ENCODE measurements at regions not wholly inside any gene's neighbourhood (a gene's known extent, or its start where the extent isn't known, plus 50 kb on each side); places are given as distances from the start of the nearest gene placed in this dataset.

DNA sequence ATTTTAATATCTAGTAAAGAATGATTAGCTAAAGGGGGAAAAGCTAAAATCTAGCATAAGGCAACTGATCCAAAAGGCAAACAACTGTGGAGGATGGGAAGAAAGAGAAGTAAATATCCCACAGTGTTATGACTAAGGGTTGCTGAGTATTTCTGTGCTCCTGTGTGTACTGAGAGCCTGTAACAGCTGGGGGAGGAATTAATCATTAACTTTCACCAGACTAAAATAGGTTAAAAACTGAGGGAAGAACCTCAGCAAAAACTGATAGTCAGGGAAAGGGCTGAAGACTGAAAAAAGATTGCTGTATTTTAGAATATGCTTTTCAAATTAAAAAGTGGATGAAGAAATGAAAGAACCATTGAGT, 365.9 kb downstream of the CXXC4 start:
- TF ChIP-seq CSDC2 (CRISPR knock-in tag; IDR thresholded peaks at IDR 0.05) (no peak), ZFP3 (CRISPR knock-in tag; IDR thresholded peaks at IDR 0.05) (no peak), ZNF8 (CRISPR knock-in tag; IDR thresholded peaks at IDR 0.05) (no peak), ARNTL (CRISPR knock-in tag; IDR thresholded peaks at IDR 0.05; ENCODE audit: borderline replicate concordance, low read depth) (no peak), TOX (CRISPR knock-in tag; IDR thresholded peaks at IDR 0.05; ENCODE audit: borderline replicate concordance) (no peak), TCF4 (CRISPR knock-in tag; IDR thresholded peaks at IDR 0.05; ENCODE audit: borderline replicate concordance) (no peak)
- TF ChIP-seq, protein P1, sequence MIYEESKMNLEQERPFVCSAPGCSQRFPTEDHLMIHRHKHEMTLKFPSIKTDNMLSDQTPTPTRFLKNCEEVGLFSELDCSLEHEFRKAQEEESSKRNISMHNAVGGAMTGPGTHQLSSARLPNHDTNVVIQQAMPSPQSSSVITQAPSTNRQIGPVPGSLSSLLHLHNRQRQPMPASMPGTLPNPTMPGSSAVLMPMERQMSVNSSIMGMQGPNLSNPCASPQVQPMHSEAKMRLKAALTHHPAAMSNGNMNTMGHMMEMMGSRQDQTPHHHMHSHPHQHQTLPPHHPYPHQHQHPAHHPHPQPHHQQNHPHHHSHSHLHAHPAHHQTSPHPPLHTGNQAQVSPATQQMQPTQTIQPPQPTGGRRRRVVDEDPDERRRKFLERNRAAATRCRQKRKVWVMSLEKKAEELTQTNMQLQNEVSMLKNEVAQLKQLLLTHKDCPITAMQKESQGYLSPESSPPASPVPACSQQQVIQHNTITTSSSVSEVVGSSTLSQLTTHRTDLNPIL (CRISPR knock-in tag; IDR thresholded peaks at IDR 0.05; ENCODE audit: low read depth), result no peak
- TF ChIP-seq, protein P2, sequence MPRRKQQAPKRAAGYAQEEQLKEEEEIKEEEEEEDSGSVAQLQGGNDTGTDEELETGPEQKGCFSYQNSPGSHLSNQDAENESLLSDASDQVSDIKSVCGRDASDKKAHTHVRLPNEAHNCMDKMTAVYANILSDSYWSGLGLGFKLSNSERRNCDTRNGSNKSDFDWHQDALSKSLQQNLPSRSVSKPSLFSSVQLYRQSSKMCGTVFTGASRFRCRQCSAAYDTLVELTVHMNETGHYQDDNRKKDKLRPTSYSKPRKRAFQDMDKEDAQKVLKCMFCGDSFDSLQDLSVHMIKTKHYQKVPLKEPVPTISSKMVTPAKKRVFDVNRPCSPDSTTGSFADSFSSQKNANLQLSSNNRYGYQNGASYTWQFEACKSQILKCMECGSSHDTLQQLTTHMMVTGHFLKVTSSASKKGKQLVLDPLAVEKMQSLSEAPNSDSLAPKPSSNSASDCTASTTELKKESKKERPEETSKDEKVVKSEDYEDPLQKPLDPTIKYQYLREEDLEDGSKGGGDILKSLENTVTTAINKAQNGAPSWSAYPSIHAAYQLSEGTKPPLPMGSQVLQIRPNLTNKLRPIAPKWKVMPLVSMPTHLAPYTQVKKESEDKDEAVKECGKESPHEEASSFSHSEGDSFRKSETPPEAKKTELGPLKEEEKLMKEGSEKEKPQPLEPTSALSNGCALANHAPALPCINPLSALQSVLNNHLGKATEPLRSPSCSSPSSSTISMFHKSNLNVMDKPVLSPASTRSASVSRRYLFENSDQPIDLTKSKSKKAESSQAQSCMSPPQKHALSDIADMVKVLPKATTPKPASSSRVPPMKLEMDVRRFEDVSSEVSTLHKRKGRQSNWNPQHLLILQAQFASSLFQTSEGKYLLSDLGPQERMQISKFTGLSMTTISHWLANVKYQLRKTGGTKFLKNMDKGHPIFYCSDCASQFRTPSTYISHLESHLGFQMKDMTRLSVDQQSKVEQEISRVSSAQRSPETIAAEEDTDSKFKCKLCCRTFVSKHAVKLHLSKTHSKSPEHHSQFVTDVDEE (CRISPR knock-in tag; IDR thresholded peaks at IDR 0.05), result no peak

Measured in SK-N-SH treated with all-trans-retinoic acid at 6 μM for 48 hours (cell line).